A549 (cell line): ENCODE measurements at regions not wholly inside any gene's neighbourhood (a gene's known extent, or its start where the extent isn't known, plus 50 kb on each side); places are given as distances from the start of the nearest gene placed in this dataset.

Experiments
- ATAC-seq, 2 experiments: fragments of 200-7000 bp in 1 of 2; fragments of >200 bp in 1 of 2; cut with Nextera tagmentation in 1 of 2; cut with Tn5 transposase in 1 of 2; 3 replicates each; pipeline versions ENCODE4 v1.8.0 to v1.9.1; 2018 to 2020; ENCODE audit warnings: mild to moderate bottlenecking in 1 of 2, moderate library complexity in 1 of 2
- CTCF ChIA-PET: fragments of 300-600 bp; sonication (Branson Sonifier 250); formaldehyde crosslinking; extraction: SDS; loops from one replicate; lab custom pipeline; 2021; ENCODE audit warnings: antibody characterized with exemption, inconsistent platforms; lab: Yijun Ruan, JAX
- POLR2A ChIA-PET: fragments of 350-600 bp; formaldehyde crosslinking; extraction: SDS; loops from one replicate; lab custom pipeline; 2021; ENCODE audit warnings: antibody characterized with exemption, inconsistent platforms; lab: Yijun Ruan, JAX
- DNase-seq, 2 experiments: peaks; one replicate each; pipeline versions ENCODE4 v3.0.0 to v3.0.0-alpha.2; 2011 to 2016; ENCODE audit warnings: low read depth in 1 of 2, low spot score in 1 of 2
- FAIRE-seq: peaks from 2 replicates; lab custom pipeline; 2011; peaks lifted over from hg19 to GRCh38; lab: Jason Lieb, UNC
- H3K27ac ChIP-seq, 2 experiments: fragments of >200 bp; sonication (Bioruptor Twin); formaldehyde crosslinking; 3 replicates each; pipeline ENCODE4 v1.5.1; 2016 to 2017
- H3K4me1 ChIP-seq: fragments of >200 bp; sonication (Bioruptor Twin); formaldehyde crosslinking; 3 replicates; pipeline ENCODE4 v1.6.1; 2016
- H3K4me2 ChIP-seq: fragments of >200 bp; sonication (Bioruptor Twin); formaldehyde crosslinking; 3 replicates; pipeline ENCODE4 v1.6.1; 2016
- H3K4me3 ChIP-seq: fragments of >200 bp; sonication (Bioruptor Twin); formaldehyde crosslinking; 3 replicates; pipeline ENCODE4 v1.5.1; 2016
- H3K9me3 ChIP-seq: fragments of >200 bp; sonication (Bioruptor Twin); formaldehyde crosslinking; 3 replicates; pipeline ENCODE4 v1.6.1; 2016
- BCL3 ChIP-seq: fragments of >200 bp; sonication (Bioruptor Twin); formaldehyde crosslinking; IDR thresholded peaks from 3 replicates; pipeline ENCODE4 v1.6.1; 2016
- CBX8 ChIP-seq: fragments of 200-600 bp; sonication (generic); IDR thresholded peaks from 2 replicates; pipeline ENCODE4 v1.6.1; 2016
- CEBPB ChIP-seq, 2 experiments: fragments of >200 bp in 1 of 2; sonication (Bioruptor Twin) in 1 of 2; formaldehyde crosslinking in 1 of 2; IDR thresholded peaks; 2 replicates each; pipeline ENCODE4 v1.6.1; 2012 to 2016
- CTCF ChIP-seq: fragments of >200 bp; sonication (Bioruptor Twin); formaldehyde crosslinking; IDR thresholded peaks from 3 replicates; pipeline ENCODE4 v1.5.1; 2016
- EHF ChIP-seq: fragments of 250-450 bp; sonication (Bioruptor Pico); IDR thresholded peaks from 2 replicates; pipeline ENCODE4 v1.5.0; 2020; ENCODE audit warnings: mild to moderate bottlenecking
- ELK1 ChIP-seq: fragments of 150-350 bp; IDR thresholded peaks from 2 replicates; pipeline ENCODE4 v1.6.1; 2014; ENCODE audit warnings: low read depth, mild to moderate bottlenecking, low read length
- FOSL2 ChIP-seq, 2 experiments: fragments of 450-650 bp in 1 of 2; fragments of >200 bp in 1 of 2; sonication (Bioruptor Twin) in 1 of 2; formaldehyde crosslinking; IDR thresholded peaks; 2 replicates each; pipeline versions ENCODE4 v1.5.0 to v1.6.1; 2016 to 2020; ENCODE audit warnings: mild to moderate bottlenecking in 1 of 2, moderate library complexity in 1 of 2
- HDAC2 ChIP-seq: fragments of 200-600 bp; sonication (generic); IDR thresholded peaks from 2 replicates; pipeline ENCODE4 v1.6.1; 2016
- HEYL ChIP-seq: fragments of 250-450 bp; sonication (Bioruptor Pico); IDR thresholded peaks from 2 replicates; pipeline ENCODE4 v1.8.0; 2021; ENCODE audit warnings: mild to moderate bottlenecking, moderate library complexity
- HOXB13 ChIP-seq: fragments of 250-450 bp; sonication (Bioruptor Pico); IDR thresholded peaks from 2 replicates; pipeline ENCODE4 v1.5.0; 2020; ENCODE audit warnings: low read depth, mild to moderate bottlenecking, moderate library complexity
- HOXB5 ChIP-seq: fragments of 250-450 bp; sonication (Bioruptor Pico); IDR thresholded peaks from 2 replicates; pipeline ENCODE4 v1.5.0; 2020; ENCODE audit warnings: mild to moderate bottlenecking, moderate library complexity
- KDM5A ChIP-seq: fragments of 200-600 bp; sonication (generic); IDR thresholded peaks from 2 replicates; pipeline ENCODE4 v1.6.1; 2016; ENCODE audit warnings: antibody characterized with exemption, mild to moderate bottlenecking
- MAFK ChIP-seq: fragments of 450-650 bp; IDR thresholded peaks from 2 replicates; pipeline ENCODE4 v1.6.1; 2014; ENCODE audit not compliant: partially characterized antibody
- MYC ChIP-seq: IDR thresholded peaks from 2 replicates; pipeline ENCODE4 v1.6.1; 2012; ENCODE audit warnings: mild to moderate bottlenecking, inconsistent platforms, low read length, improper control_type of control experiment, borderline replicate concordance
- NPAS2 ChIP-seq: fragments of 250-450 bp; sonication (Bioruptor Pico); IDR thresholded peaks from 2 replicates; pipeline ENCODE4 v1.8.0; 2022; ENCODE audit warnings: mild to moderate bottlenecking, moderate library complexity, borderline replicate concordance
- NR3C1 ChIP-seq: fragments of >200 bp; sonication (Bioruptor Twin); formaldehyde crosslinking; IDR thresholded peaks from 3 replicates; pipeline ENCODE4 v1.6.1; 2017
- PBX3 ChIP-seq: IDR thresholded peaks from 2 replicates; pipeline ENCODE4 v1.6.1; 2012
- POLR2A ChIP-seq: IDR thresholded peaks from 2 replicates; pipeline ENCODE4 v1.6.1; 2012; ENCODE audit warnings: mild to moderate bottlenecking, low read length
- RARB ChIP-seq: fragments of 250-450 bp; sonication (Bioruptor Pico); IDR thresholded peaks from 2 replicates; pipeline ENCODE4 v1.8.0; 2021; ENCODE audit warnings: mild to moderate bottlenecking, moderate library complexity
- REST ChIP-seq: fragments of 200-600 bp; sonication (generic); IDR thresholded peaks from 2 replicates; pipeline ENCODE4 v1.6.1; 2016; ENCODE audit warnings: antibody characterized with exemption, mild to moderate bottlenecking, moderate library complexity
- RFX5 ChIP-seq: fragments of 450-650 bp; IDR thresholded peaks from 2 replicates; pipeline ENCODE4 v1.7.1; 2014; ENCODE audit warnings: antibody characterized with exemption, mild to moderate bottlenecking, moderate library complexity
- TFCP2L1 ChIP-seq: fragments of 250-450 bp; sonication (Bioruptor Pico); IDR thresholded peaks from 2 replicates; pipeline ENCODE4 v1.5.0; 2021; ENCODE audit warnings: mild to moderate bottlenecking
- ZFP36 ChIP-seq: fragments of 450-650 bp; IDR thresholded peaks from 2 replicates; pipeline ENCODE4 v1.6.1; 2014; ENCODE audit warnings: borderline replicate concordance; ENCODE audit not compliant: partially characterized antibody
- WGBS: methylation state at CpG from one replicate; pipeline ENCODE4 v1.1.6; 2017; ENCODE audit errors: missing lambda C conversion rate; 5-methylcytosine and 5-hydroxymethylcytosine counted together

GRCh38 chr11:104812103-104812788 lies 86.0 kb downstream of the CASP12 start:
- no peak for DNase-seq
- CTCF ChIA-PET: no interaction called here
- H3K4me1 ChIP-seq: no peaks in the 10 kb centered on the region
- FAIRE-seq: no peak
- POLR2A ChIA-PET: no interaction called here
- TF ChIP-seq FOSL2 (IDR thresholded peaks at IDR 0.05): no peak
- no peak for TF ChIP-seq FOSL2 (CRISPR knock-in tag; IDR thresholded peaks at IDR 0.05)
- no peak for TF ChIP-seq CEBPB (IDR thresholded peaks at IDR 0.05)
- no peak for TF ChIP-seq PBX3
- no peak for TF ChIP-seq HEYL (CRISPR knock-in tag)
- TF ChIP-seq NPAS2 (CRISPR knock-in tag): no peak
- TF ChIP-seq TFCP2L1 (CRISPR knock-in tag): no peak
- TF ChIP-seq MYC: no peak
- TF ChIP-seq, all 56 proteins: peak for 0
- Histone ChIP-seq H3K9me3 (no peaks in the 10 kb centered on the region), H3K4me3 (no peak overlapping the region), H3K4me2 (no peak overlapping the region), H3K27ac (no peak overlapping the region)
- ATAC-seq: no peak
- WGBS: 45% methylated on average over 8 of the region's 8 CpGs

- Histone ChIP-seq H3K4me2 (no peak overlapping the region), H3K4me1 (no peaks in the 10 kb centered on the region), H3K4me3 (no peak overlapping the region), H3K9me3 (no peaks in the 10 kb centered on the region), H3K27ac (no peak overlapping the region)
- no peak for TF ChIP-seq HDAC2
- TF ChIP-seq TFCP2L1 (CRISPR knock-in tag): no peak
- no peak for TF ChIP-seq HOXB13 (CRISPR knock-in tag)
- no peak for TF ChIP-seq KDM5A
- no peak for TF ChIP-seq HOXB5 (CRISPR knock-in tag)
- no peak for TF ChIP-seq ELK1
- TF ChIP-seq RARB: no peak
- FAIRE-seq (no peak), ATAC-seq (no peak), DNase-seq (no peak)
- POLR2A ChIA-PET: no interaction called here
- WGBS: 32% methylated on average over 2 of the region's 2 CpGs
- CTCF ChIA-PET: no interaction called here
Observed at GRCh38 chr11:104803776-104804175, 94.5 kb downstream of the CASP12 start.

GRCh38 chr11:104799251-104799650 lies 99.0 kb downstream of the CASP12 start:
- ATAC-seq (no peak), FAIRE-seq (no peak), DNase-seq (no peak)
- Histone ChIP-seq H3K4me2 (no peak overlapping the region), H3K27ac (no peak overlapping the region), H3K4me1 (no peaks in the 10 kb centered on the region), H3K9me3 (no peaks in the 10 kb centered on the region), H3K4me3 (no peak overlapping the region)
- ChIA-PET CTCF (no interaction called here), POLR2A (no interaction called here)
- WGBS: 93% methylated on average over 1 of the region's 1 CpG
- no peak for TF ChIP-seq HDAC2
- no peak for TF ChIP-seq POLR2A
- no peak for TF ChIP-seq EHF (CRISPR knock-in tag)
- TF ChIP-seq CTCF: no peak
- TF ChIP-seq PBX3: no peak
- TF ChIP-seq TFCP2L1 (CRISPR knock-in tag): no peak
- TF ChIP-seq BCL3: no peak
- no peak for TF ChIP-seq RFX5
- no peak for TF ChIP-seq REST
- no peak for TF ChIP-seq NR3C1
- TF ChIP-seq CBX8: no peak
- TF ChIP-seq ZFP36: no peak
- TF ChIP-seq MAFK: no peak
